H9 (cell line): ENCODE measurements at regions not wholly inside any gene's neighbourhood (a gene's known extent, or its start where the extent isn't known, plus 50 kb on each side); places are given as distances from the start of the nearest gene placed in this dataset.

ENCODE experiments used
- DNase-seq: peaks from one replicate; pipeline ENCODE4 v3.0.0-alpha.2; 2017
- H2AFZ ChIP-seq: one replicate; pipeline ENCODE4 v1.6.1; 2013; ENCODE audit warnings: mild to moderate bottlenecking, low read length, control low read depth, moderate library complexity
- H2AK5ac ChIP-seq: 2 replicates; pipeline ENCODE4 v1.6.1; 2013; ENCODE audit warnings: low read length, control low read depth, mixed read lengths; ENCODE audit not compliant: insufficient read length
- H2BK120ac ChIP-seq: one replicate; pipeline ENCODE4 v1.6.1; 2013; ENCODE audit warnings: low read depth, mild to moderate bottlenecking, low read length, control low read depth, inconsistent platforms; ENCODE audit not compliant: poor library complexity, severe bottlenecking
- H2BK12ac ChIP-seq: 2 replicates; pipeline ENCODE4 v1.6.1; 2013; ENCODE audit warnings: low read length, control low read depth, mixed read lengths, low read depth; ENCODE audit not compliant: insufficient read length
- H2BK15ac ChIP-seq: 2 replicates; pipeline ENCODE4 v1.6.1; 2013; ENCODE audit warnings: low read depth, low read length, control low read depth
- H2BK20ac ChIP-seq: one replicate; pipeline ENCODE4 v1.6.1; 2013; ENCODE audit warnings: low read depth, mild to moderate bottlenecking, low read length, control low read depth, inconsistent platforms; ENCODE audit not compliant: poor library complexity, severe bottlenecking
- H2BK5ac ChIP-seq: 2 replicates; pipeline ENCODE4 v1.6.1; 2013; ENCODE audit warnings: low read length, control low read depth, mixed read lengths; ENCODE audit not compliant: insufficient read length
- H3K14ac ChIP-seq: 2 replicates; pipeline ENCODE4 v1.6.1; 2013; ENCODE audit warnings: low read length, control low read depth; ENCODE audit not compliant: insufficient read depth
- H3K18ac ChIP-seq: 2 replicates; pipeline ENCODE4 v1.6.1; 2013; ENCODE audit warnings: low read depth, mild to moderate bottlenecking, mixed read lengths, low read length, control low read depth; ENCODE audit not compliant: insufficient read length
- H3K23ac ChIP-seq: 2 replicates; pipeline ENCODE4 v1.6.1; 2013; ENCODE audit warnings: low read length, control low read depth, mixed read lengths, low read depth; ENCODE audit not compliant: insufficient read length
- H3K23me2 ChIP-seq: 2 replicates; pipeline ENCODE4 v1.6.1; 2013; ENCODE audit warnings: low read depth, mild to moderate bottlenecking, mixed read lengths, low read length, control low read depth; ENCODE audit not compliant: insufficient read length, poor library complexity, severe bottlenecking
- H3K27ac ChIP-seq: 2 replicates; pipeline ENCODE4 v1.5.1; 2013; ENCODE audit warnings: low read length, control low read depth, mixed read lengths, low read depth; ENCODE audit not compliant: insufficient read length
- H3K27me3 ChIP-seq: 2 replicates; pipeline ENCODE4 v1.6.1; 2013; ENCODE audit warnings: low read length, control low read depth, inconsistent platforms; ENCODE audit not compliant: insufficient read depth
- H3K4ac ChIP-seq: 2 replicates; pipeline ENCODE4 v1.6.1; 2013; ENCODE audit warnings: low read depth, mild to moderate bottlenecking, control low read depth, inconsistent platforms, low read length, moderate library complexity
- H3K4me1 ChIP-seq: 2 replicates; pipeline ENCODE4 v1.6.1; 2013; ENCODE audit warnings: low read length, control low read depth, inconsistent platforms; ENCODE audit not compliant: insufficient read depth
- H3K4me2 ChIP-seq: 2 replicates; pipeline ENCODE4 v1.6.1; 2013; ENCODE audit warnings: low read length, control low read depth, mixed read lengths; ENCODE audit not compliant: insufficient read length, insufficient read depth
- H3K56ac ChIP-seq: 2 replicates; pipeline ENCODE4 v1.6.1; 2013; ENCODE audit warnings: low read depth, mild to moderate bottlenecking, mixed read lengths, low read length, control low read depth; ENCODE audit not compliant: insufficient read length
- H3K79me1 ChIP-seq: 2 replicates; pipeline ENCODE4 v1.6.1; 2013; ENCODE audit warnings: low read depth, mild to moderate bottlenecking, moderate library complexity, low read length, control low read depth, inconsistent platforms; ENCODE audit not compliant: insufficient read depth, poor library complexity, severe bottlenecking
- H3K79me2 ChIP-seq: 2 replicates; pipeline ENCODE4 v1.6.1; 2013; ENCODE audit warnings: low read length, control low read depth, inconsistent platforms; ENCODE audit not compliant: insufficient read depth
- H3K9ac ChIP-seq: 2 replicates; pipeline ENCODE4 v1.6.1; 2013; ENCODE audit warnings: low read length, control low read depth, mixed read lengths; ENCODE audit not compliant: insufficient read length; ENCODE audit errors: extremely low read depth
- H3K9me3 ChIP-seq: one replicate; pipeline ENCODE4 v1.6.1; 2013; ENCODE audit warnings: low read depth, low read length, inconsistent platforms; ENCODE audit not compliant: control insufficient read depth
- H3T11ph ChIP-seq: one replicate; pipeline ENCODE4 v1.6.1; 2013; ENCODE audit warnings: mild to moderate bottlenecking, low read length, control low read depth, inconsistent platforms
- H4K20me1 ChIP-seq: one replicate; pipeline ENCODE4 v1.6.1; 2013; ENCODE audit not compliant: control insufficient read depth, insufficient read length, insufficient read depth
- H4K5ac ChIP-seq: 2 replicates; pipeline ENCODE4 v1.6.1; 2013; ENCODE audit warnings: low read depth, mild to moderate bottlenecking, mixed read lengths, low read length, control low read depth; ENCODE audit not compliant: insufficient read length
- H4K8ac ChIP-seq: replicated peaks from 2 replicates; pipeline ENCODE4 v1.6.1; 2013; ENCODE audit warnings: low read length, control low read depth, mixed read lengths, low read depth; ENCODE audit not compliant: insufficient read length
- H4K91ac ChIP-seq: 2 replicates; pipeline ENCODE4 v1.6.1; 2013; ENCODE audit warnings: low read depth, mild to moderate bottlenecking, moderate library complexity, mixed read lengths, low read length, control low read depth; ENCODE audit not compliant: insufficient read length
- H3K27ac Mint-ChIP-seq, 3 experiments: 2 replicates in 2 of 3; 3 replicates in 1 of 3; pipeline ENCODE4 v1.8.0; 2020 to 2021; ENCODE audit warnings: mixed read lengths in 3 of 3, mild to moderate bottlenecking in 1 of 3, moderate library complexity in 1 of 3
- H3K27me3 Mint-ChIP-seq: 2 replicates; pipeline ENCODE4 v1.8.0; 2021; ENCODE audit warnings: low read depth, mild to moderate bottlenecking, moderate library complexity, mixed read lengths
- H3K36me3 Mint-ChIP-seq, 3 experiments: 2 replicates in 2 of 3; 3 replicates in 1 of 3; pipeline ENCODE4 v1.8.0; 2020 to 2021; ENCODE audit warnings: low read depth in 3 of 3, mixed read lengths in 3 of 3; ENCODE audit not compliant: insufficient read depth in 1 of 3
- H3K4me1 Mint-ChIP-seq, 2 experiments: 2 replicates each; pipeline ENCODE4 v1.8.0; 2020; ENCODE audit warnings: mixed read lengths in 2 of 2
- H3K4me3 Mint-ChIP-seq, 2 experiments: 2 replicates in 1 of 2; 3 replicates in 1 of 2; pipeline ENCODE4 v1.8.0; 2020 to 2021; ENCODE audit warnings: mild to moderate bottlenecking in 2 of 2, mixed read lengths in 2 of 2, moderate library complexity in 1 of 2
- H3K9me3 Mint-ChIP-seq, 2 experiments: 2 replicates in 1 of 2; 3 replicates in 1 of 2; pipeline ENCODE4 v1.8.0; 2020; ENCODE audit warnings: mild to moderate bottlenecking in 2 of 2, mixed read lengths in 2 of 2, moderate library complexity in 1 of 2
- WGBS: extraction: QIAGEN DNeasy Blood & Tissue Kit; methylation state at CpG from one replicate; pipeline ENCODE4 v1.1.7; 2013; ENCODE audit warnings: missing lambda C conversion rate, low lambda C conversion rate, mixed read lengths; ENCODE audit not compliant: insufficient read length; ENCODE audit errors: extremely low coverage; 5-methylcytosine and 5-hydroxymethylcytosine counted together
- TF ChIP-seq, protein P1 (sequence below): fragments of 200-600 bp; sonication (generic); conservative IDR thresholded peaks from 3 replicates; pipeline ENCODE4 v1.8.0; 2021; ENCODE audit warnings: antibody characterized with exemption, mild to moderate bottlenecking

DNA sequence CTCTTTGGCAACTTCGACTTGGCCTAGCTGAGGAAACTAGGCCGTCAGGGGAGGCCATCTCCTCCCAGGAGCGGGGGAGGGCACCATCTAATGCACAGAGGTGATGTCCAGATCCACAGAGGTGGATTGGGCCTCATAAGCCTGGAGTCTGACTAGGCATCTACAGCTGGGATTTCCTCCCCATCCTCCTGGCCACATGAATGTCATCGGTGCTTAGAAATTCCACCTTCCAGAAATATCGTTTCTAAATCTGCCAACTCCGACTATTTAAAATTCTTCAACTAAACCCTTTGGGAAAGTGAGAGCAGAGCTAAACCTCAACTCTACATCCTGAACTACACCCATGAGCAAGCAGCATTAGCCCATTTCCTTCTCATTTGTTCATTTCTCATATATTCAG is 118.7 kb downstream of the WNT5A start:
- Histone ChIP-seq H3K27me3 (no peaks in the 10 kb centered on the region), H3K14ac (no peak overlapping the region), H2BK5ac (no peak overlapping the region), H3K56ac (no peak overlapping the region), H3K27ac (no peak overlapping the region), H3K23me2 (no peaks in the 10 kb centered on the region), H4K8ac (no peak overlapping the region), H2AK5ac (no peak overlapping the region), H2BK15ac (no peak overlapping the region), H3K18ac (no peak overlapping the region), H3K79me1 (no peaks in the 10 kb centered on the region), H3K4me2 (no peak overlapping the region), H3K79me2 (no peaks in the 10 kb centered on the region), H3K4ac (no peak overlapping the region), H3K9ac (no peak overlapping the region), H3T11ph (no peak overlapping the region), H2BK12ac (no peak overlapping the region), H3K4me1 (no peaks in the 10 kb centered on the region), H3K23ac (no peak overlapping the region), H3K9me3 (no peaks in the 10 kb centered on the region), H2AFZ (no peak overlapping the region), H2BK120ac (no peak overlapping the region), H2BK20ac (no peak overlapping the region), H4K5ac (no peak overlapping the region), H4K91ac (no peak overlapping the region), H4K20me1 (no peaks in the 10 kb centered on the region)
- Mint-ChIP-seq H3K27me3 (no peaks in the 10 kb centered on the region; the same call in 1 of the 2 replicates), H3K4me1 (no peaks in the 10 kb centered on the region), H3K9me3 (no peaks in the 10 kb centered on the region), H3K4me3 (no peak overlapping the region), H3K36me3 (no peaks in the 10 kb centered on the region; a peak in 1 of 7 replicates), H3K27ac (no peak overlapping the region)
- no CpG with 5 or more reads among the region's 6 CpGs for WGBS
- DNase-seq, result no peak
- TF ChIP-seq, protein P1, sequence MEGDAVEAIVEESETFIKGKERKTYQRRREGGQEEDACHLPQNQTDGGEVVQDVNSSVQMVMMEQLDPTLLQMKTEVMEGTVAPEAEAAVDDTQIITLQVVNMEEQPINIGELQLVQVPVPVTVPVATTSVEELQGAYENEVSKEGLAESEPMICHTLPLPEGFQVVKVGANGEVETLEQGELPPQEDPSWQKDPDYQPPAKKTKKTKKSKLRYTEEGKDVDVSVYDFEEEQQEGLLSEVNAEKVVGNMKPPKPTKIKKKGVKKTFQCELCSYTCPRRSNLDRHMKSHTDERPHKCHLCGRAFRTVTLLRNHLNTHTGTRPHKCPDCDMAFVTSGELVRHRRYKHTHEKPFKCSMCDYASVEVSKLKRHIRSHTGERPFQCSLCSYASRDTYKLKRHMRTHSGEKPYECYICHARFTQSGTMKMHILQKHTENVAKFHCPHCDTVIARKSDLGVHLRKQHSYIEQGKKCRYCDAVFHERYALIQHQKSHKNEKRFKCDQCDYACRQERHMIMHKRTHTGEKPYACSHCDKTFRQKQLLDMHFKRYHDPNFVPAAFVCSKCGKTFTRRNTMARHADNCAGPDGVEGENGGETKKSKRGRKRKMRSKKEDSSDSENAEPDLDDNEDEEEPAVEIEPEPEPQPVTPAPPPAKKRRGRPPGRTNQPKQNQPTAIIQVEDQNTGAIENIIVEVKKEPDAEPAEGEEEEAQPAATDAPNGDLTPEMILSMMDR, result no peak
